ENCODE measurements at regions not wholly inside any gene's neighbourhood (a gene's known extent, or its start where the extent isn't known, plus 50 kb on each side); places are given as distances from the start of the nearest gene placed in this dataset.

DNA sequence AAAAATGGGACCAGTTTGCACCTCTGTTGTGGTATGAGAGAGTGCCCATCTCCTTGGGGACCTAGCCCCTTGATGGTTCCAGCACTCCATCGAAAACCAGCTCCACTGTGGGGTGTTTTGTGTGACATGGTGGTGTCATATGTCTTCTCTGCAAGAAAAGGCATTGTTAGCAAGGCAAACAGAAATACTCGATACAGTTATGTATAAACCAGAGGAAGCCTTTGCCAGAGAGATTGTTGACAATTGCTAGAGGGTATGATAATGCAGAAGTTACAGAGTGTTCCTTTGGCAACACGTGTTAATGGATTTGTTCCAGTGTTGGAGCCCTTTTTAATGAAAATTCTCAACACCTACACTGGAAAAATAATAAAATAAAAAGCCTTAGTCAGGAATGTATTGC, 270.4 kb upstream of the DMRT1 start:
- POLR2A ChIA-PET: no interaction called here
- H3K4me3 ChIP-seq (ENCODE audit: low read depth, low read length): no peak overlapping the region
- peaks cover 3% of the 10 kb centered on the region for H3K27me3 ChIP-seq (ENCODE audit: control insufficient read depth, insufficient read depth, low read length)
- H3K9me3 ChIP-seq (ENCODE audit: control insufficient read depth, insufficient read depth, low read length): no peaks in the 10 kb centered on the region
- TF ChIP-seq, protein P1, sequence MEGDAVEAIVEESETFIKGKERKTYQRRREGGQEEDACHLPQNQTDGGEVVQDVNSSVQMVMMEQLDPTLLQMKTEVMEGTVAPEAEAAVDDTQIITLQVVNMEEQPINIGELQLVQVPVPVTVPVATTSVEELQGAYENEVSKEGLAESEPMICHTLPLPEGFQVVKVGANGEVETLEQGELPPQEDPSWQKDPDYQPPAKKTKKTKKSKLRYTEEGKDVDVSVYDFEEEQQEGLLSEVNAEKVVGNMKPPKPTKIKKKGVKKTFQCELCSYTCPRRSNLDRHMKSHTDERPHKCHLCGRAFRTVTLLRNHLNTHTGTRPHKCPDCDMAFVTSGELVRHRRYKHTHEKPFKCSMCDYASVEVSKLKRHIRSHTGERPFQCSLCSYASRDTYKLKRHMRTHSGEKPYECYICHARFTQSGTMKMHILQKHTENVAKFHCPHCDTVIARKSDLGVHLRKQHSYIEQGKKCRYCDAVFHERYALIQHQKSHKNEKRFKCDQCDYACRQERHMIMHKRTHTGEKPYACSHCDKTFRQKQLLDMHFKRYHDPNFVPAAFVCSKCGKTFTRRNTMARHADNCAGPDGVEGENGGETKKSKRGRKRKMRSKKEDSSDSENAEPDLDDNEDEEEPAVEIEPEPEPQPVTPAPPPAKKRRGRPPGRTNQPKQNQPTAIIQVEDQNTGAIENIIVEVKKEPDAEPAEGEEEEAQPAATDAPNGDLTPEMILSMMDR (IDR thresholded peaks at IDR 0.05; ENCODE audit: low read depth, low read length): no peak
- CTCF ChIA-PET: no interaction called here
- H3K27ac ChIP-seq (ENCODE audit: low read depth, low read length): no peak overlapping the region
- no peak for DNase-seq (ENCODE audit: low read depth, low spot score)

DNA sequence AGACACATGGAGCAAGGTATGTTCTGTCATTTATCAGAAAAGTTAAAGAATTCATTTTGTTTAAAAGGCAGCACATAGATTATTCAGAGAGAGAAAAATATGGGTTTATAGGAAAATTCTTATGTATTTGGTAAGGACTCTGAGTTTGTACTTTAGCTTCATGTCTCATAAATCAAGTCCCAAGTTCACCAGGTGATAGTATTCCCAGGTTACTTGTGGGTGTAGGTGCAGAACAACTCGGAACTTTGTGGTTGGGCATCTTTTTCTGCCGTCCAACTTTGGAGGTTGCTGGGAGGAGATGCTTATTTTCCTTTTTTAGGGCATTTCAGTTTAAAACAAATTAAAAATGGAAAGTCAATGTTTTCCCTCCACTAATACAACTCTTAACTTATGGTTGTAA, 269.8 kb upstream of the DMRT1 start:
- no peak for DNase-seq (ENCODE audit: low read depth, low spot score)
- Histone ChIP-seq H3K27ac (ENCODE audit: low read depth, low read length) (no peak overlapping the region), H3K9me3 (ENCODE audit: control insufficient read depth, insufficient read depth, low read length) (no peaks in the 10 kb centered on the region), H3K4me3 (ENCODE audit: low read depth, low read length) (no peak overlapping the region), H3K27me3 (ENCODE audit: control insufficient read depth, insufficient read depth, low read length) (peaks cover 3% of the 10 kb centered on the region)
- TF ChIP-seq, protein P1 (IDR thresholded peaks at IDR 0.05; ENCODE audit: low read depth, low read length): no peak
- CTCF ChIA-PET: no interaction called here
- POLR2A ChIA-PET: no interaction called here

DNA sequence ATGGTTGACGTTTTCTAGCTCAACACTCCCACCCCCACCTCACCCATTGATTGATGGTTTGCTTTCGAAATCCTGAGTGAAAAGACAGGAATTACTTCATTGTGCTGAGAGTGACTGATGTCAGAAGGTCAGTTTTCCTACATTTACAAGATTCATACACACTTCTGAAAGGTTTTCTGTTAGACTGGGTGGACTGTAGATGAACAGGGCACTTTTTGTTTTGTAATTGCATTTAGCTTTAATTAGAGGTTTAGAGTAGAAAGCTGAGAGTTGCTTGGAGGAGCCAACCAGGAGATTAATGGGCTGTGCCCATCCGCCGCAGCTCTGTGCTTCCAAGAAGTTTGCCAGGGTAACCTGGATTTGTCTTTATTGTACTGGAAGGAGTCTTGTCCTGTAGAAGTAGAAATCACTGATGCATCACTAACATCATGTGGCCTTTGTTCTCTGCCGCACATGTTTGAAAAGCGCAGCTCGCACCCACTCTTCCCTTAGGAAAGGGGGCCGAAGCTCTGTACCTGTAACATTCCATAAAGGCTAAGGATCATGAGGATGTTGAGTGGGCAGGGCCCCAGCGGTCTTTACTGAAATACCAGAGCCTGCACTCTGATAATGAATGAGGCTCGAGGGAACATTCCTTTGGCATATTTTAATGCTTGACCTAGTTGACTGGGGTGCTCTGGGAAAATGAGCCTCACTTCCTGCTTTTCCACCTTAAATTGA, 267.6 kb upstream of the DMRT1 start:
- no peak for DNase-seq (ENCODE audit: low read depth, low spot score)
- H3K4me3 ChIP-seq (ENCODE audit: low read depth, low read length): no peak overlapping the region
- TF ChIP-seq, protein P1 (IDR thresholded peaks at IDR 0.05; ENCODE audit: low read depth, low read length): no peak
- no peak overlapping the region for H3K27ac ChIP-seq (ENCODE audit: low read depth, low read length)
- no peaks in the 10 kb centered on the region for H3K9me3 ChIP-seq (ENCODE audit: control insufficient read depth, insufficient read depth, low read length)
- POLR2A ChIA-PET: no interaction called here
- CTCF ChIA-PET: interaction anchor here (1.1 to 1.4 kb wide), 2 partner anchors 13 to 39 kb away, joined by 3 read pairs; no protein-coding TSS in a partner anchor
- H3K27me3 ChIP-seq (ENCODE audit: control insufficient read depth, insufficient read depth, low read length): peaks cover 3% of the 10 kb centered on the region

DNA sequence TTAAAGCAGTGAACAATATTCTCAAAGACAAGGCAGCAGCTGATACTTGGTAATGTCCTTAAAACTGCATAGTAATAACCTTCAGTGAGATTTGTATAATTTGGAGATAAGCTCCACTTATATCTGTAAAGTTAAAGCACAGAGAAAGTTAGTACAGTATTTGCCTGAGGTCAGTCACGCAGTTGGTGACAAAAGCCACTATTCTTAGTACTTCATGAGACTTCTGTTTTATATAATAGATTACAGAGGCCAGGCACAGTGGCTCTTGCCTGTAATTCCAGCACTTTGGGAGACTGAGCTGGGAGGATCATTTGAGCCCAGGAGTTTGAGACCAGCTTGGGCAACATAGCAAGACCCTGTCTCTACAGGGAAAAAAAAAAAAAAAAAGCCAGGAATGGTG, 266.4 kb upstream of the DMRT1 start:
- peaks cover 3% of the 10 kb centered on the region for H3K27me3 ChIP-seq (ENCODE audit: control insufficient read depth, insufficient read depth, low read length)
- POLR2A ChIA-PET: no interaction called here
- CTCF ChIA-PET: interaction anchor here (0.6 kb wide), 1 partner anchor 67 kb away, joined by 8 read pairs; no protein-coding TSS in a partner anchor
- H3K4me3 ChIP-seq (ENCODE audit: low read depth, low read length): no peak overlapping the region
- TF ChIP-seq, protein P1 (IDR thresholded peaks at IDR 0.05; ENCODE audit: low read depth, low read length): no peak
- H3K27ac ChIP-seq (ENCODE audit: low read depth, low read length): no peak overlapping the region
- no peak for DNase-seq (ENCODE audit: low read depth, low spot score)
- no peaks in the 10 kb centered on the region for H3K9me3 ChIP-seq (ENCODE audit: control insufficient read depth, insufficient read depth, low read length)

DNA sequence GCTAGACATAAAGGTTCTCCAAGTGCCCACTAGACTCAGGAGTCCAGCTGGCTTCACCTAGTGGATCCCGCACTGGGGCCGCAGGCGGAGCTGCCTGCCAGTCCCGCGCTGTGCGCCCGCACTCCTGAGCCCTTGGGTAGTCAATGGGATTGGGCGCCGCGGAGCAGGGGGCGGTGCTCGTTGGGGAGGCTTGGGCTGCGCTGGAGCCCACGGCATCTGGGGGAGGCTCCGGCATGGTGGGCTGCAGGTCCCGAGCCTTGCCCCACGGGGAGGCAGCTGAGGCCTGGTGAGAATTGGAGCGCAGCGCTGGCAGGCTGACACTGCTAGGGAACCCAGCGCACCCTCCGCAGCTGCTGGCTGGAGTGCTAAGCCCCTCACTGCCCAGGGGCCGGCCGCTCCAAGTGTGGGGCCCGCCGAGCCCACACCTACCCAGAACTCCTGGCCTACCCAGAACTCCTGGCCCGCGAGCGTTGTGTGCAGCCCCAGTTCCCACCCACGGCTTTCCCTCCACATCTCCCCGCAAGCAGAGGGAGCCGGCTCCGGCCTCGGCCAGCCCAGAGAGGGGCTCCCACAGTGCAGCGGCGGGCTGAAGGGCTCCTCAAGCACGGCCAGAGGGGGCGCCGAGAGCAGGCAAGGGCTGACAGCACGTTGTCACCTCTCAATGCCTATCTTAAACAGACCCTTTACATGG, 260.7 kb upstream of the DMRT1 start:
- Histone ChIP-seq H3K9me3 (ENCODE audit: control insufficient read depth, insufficient read depth, low read length) (peaks cover 7% of the 10 kb centered on the region; the same call in 1 of the 2 replicates), H3K27ac (ENCODE audit: low read depth, low read length) (no peak overlapping the region), H3K27me3 (ENCODE audit: control insufficient read depth, insufficient read depth, low read length) (no peaks in the 10 kb centered on the region), H3K4me3 (ENCODE audit: low read depth, low read length) (no peak overlapping the region)
- POLR2A ChIA-PET: no interaction called here
- TF ChIP-seq, protein P1 (IDR thresholded peaks at IDR 0.05; ENCODE audit: low read depth, low read length): no peak
- no peak for DNase-seq (ENCODE audit: low read depth, low spot score)
- CTCF ChIA-PET: interaction anchor here (0.6 kb wide), 1 partner anchor 431 kb away, joined by 3 read pairs; no protein-coding TSS in a partner anchor

Measured in AG04450 (cell line).